ENCODE measurements at regions not wholly inside any gene's neighbourhood (a gene's known extent, or its start where the extent isn't known, plus 50 kb on each side); places are given as distances from the start of the nearest gene placed in this dataset.

DNA sequence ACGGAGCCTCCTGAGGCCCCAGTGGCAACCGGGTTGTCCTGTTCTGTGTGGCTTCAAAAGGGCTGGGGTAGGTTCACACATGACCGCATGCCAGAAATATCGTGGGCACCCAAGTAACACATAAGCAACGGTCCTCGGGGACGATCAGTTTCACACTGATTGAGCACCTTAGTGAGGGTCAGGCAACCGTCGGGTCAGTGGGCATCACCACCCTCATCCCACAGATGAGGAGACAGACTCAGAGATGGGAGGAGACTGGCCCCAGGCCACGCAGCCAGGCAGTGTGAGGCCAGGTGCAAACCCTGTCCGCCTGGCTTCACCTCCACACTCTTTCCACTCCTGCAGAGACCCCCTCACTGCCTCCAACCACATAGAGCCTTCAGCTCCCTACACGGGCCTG is 309.8 kb downstream of the MATN1 start:
- TF ChIP-seq, protein P1, sequence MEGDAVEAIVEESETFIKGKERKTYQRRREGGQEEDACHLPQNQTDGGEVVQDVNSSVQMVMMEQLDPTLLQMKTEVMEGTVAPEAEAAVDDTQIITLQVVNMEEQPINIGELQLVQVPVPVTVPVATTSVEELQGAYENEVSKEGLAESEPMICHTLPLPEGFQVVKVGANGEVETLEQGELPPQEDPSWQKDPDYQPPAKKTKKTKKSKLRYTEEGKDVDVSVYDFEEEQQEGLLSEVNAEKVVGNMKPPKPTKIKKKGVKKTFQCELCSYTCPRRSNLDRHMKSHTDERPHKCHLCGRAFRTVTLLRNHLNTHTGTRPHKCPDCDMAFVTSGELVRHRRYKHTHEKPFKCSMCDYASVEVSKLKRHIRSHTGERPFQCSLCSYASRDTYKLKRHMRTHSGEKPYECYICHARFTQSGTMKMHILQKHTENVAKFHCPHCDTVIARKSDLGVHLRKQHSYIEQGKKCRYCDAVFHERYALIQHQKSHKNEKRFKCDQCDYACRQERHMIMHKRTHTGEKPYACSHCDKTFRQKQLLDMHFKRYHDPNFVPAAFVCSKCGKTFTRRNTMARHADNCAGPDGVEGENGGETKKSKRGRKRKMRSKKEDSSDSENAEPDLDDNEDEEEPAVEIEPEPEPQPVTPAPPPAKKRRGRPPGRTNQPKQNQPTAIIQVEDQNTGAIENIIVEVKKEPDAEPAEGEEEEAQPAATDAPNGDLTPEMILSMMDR (IDR thresholded peaks at IDR 0.05; ENCODE audit: poor library complexity, severe bottlenecking) = no peak
- TF ChIP-seq RAD21 (conservative IDR thresholded peaks at IDR 0.05) = no peak

All from neural cell (in vitro differentiated cells).